SU-DHL-6 (cell line): ENCODE measurements at regions not wholly inside any gene's neighbourhood (a gene's known extent, or its start where the extent isn't known, plus 50 kb on each side); places are given as distances from the start of the nearest gene placed in this dataset.

ENCODE experiments used
- CTCF ChIP-seq: fragments of 200-600 bp; sonication (generic); IDR thresholded peaks from one replicate; pipeline ENCODE4 v1.5.1; 2017; ENCODE audit warnings: antibody characterized with exemption, mild to moderate bottlenecking, low read length, moderate library complexity; ENCODE audit not compliant: insufficient read depth, poor library complexity, severe bottlenecking
- EZH2phosphoT487 ChIP-seq: fragments of 200-600 bp; sonication (generic), shearing (Covaris generic); conservative IDR thresholded peaks from 2 replicates; pipeline ENCODE4 v1.6.1; 2018; ENCODE audit warnings: mild to moderate bottlenecking, antibody characterized with exemption, low read length, moderate library complexity, mixed read lengths

GRCh38 chr4:71259911-71260331 lies 78.9 kb upstream of the SLC4A4 start:
- no peak for TF ChIP-seq CTCF
- TF ChIP-seq EZH2phosphoT487: no peak
